ENCODE measurements at regions not wholly inside any gene's neighbourhood (a gene's known extent, or its start where the extent isn't known, plus 50 kb on each side); places are given as distances from the start of the nearest gene placed in this dataset.
A peak's percentile ranks its signal among the peaks of the same experiment; 100 is the strongest.
"Not testable (repeated sequence)": the region's sequence is repeated elsewhere in the genome, so short reads cannot be mapped to it uniquely, and the experiment has no call there.

DNA sequence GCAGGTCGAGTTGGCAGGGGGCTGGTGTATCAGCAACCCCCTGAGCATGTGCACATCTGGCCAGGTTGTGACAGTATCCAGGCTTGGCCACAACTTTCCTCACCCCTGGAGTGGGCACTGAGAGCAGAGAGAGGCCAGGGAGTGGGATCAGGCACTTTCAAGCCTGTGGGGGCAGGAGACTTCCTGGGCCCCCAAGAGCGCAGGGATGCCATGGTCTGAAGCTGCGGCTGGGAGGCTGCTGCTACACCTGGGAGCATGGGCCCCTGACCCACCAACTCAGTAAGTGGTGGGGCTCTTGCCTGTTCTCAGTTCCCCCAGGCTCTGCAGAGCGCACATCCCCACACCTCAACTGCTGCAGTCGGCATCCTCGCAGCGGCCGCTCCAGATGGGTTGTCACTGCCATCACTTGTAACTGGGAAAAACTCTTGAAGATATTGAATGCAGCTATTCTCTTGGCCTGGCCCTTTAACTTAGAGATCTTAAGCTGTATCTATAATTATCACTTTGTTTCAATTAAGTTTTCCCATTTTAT is 245.4 kb upstream of the SLITRK1 start:
- no peak for DNase-seq (ENCODE audit: low read depth)

DNA sequence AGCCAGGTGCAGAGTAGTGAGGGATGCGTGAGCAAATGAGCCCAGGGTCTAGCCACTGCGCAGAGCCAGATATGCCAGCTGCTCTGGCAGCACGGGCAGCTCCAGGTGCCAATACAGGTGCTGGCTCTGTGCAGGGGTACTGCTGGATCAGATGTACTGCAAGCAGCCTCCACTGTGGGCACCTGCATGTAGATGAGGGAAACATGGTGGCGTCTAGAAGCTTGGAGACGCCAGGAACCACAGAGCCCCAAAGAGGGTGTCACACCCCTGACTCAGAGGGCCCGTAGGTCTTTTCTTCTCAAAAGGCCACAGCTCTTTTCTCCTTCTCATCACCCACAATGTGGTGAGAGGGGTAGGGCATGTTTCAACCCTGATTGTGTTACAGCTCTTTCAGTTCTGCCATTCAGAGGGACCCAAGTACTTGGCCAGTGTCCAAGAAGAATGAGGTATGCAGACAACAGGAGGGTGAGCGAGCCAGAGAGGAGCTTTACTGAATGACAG is 244.4 kb upstream of the SLITRK1 start:
- peak; percentile 35 for DNase-seq (ENCODE audit: low read depth)

DNA sequence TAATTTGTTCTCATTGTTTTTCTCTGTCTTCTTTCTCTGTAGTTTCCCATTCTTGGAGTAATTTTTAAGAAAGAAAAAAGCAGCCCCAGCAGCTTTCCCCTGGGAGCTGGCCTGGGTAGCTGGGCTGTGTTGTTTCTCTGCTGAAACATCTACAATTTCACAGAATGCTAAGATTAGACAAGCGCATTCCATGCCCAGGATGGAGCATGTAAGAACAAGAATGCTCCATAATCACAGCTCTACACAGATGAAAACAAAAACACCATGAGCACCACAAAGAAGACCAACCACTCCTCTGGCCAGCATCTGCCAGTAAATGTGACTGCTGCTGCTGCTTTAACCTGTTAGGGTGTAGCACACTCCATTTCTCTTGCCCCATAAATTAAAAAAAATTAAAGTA is 239.2 kb upstream of the SLITRK1 start:
- peak; percentile 64 for DNase-seq (ENCODE audit: low read depth)

DNA sequence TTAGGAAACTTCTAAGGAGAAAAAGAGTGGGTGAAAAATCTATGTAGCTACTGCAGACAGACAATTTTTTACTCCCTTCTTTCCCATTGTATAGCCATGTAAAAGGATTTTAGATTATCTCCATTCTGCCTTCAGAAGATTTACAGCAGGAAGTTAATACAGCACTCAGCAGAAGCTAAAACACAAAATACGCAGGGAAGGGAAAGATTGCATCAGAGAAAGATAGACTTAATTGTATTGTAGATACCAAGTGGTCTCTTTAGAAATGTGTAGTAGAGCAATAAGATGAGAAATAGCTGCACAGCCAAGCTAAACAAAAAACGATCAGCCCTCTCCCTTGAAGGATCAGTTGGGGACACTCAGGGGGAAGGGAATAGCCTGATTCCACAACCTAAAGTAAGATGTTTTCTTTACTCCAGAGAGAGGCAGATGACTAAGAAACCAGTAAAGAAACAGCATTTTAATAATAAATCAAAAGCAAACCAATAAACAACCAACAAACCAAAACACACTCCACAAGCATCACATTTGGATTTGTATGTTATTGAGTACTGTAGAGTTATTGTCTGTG is 236.7 kb upstream of the SLITRK1 start:
- DNase-seq (ENCODE audit: low read depth) = no peak

DNA sequence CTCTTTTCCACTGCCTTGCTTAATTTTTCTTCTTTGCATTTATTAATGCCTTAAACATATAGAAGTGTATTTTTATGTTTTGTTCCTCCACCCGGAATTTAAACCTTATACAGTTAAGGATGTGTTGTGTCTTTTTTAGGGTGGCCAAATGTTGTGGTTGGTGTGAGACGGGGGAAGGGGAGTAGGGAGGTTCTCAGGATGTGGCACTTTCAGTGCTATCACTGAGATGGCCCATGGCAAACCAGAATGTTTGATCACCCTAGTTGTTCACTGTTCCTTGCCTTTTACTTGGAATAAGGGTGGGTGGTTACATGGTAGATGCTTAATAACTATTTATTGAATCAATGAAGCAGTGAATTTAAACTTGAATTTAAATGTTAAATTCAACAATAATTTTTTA is 216.0 kb upstream of the SLITRK1 start:
- no peak for DNase-seq (ENCODE audit: low read depth)

DNA sequence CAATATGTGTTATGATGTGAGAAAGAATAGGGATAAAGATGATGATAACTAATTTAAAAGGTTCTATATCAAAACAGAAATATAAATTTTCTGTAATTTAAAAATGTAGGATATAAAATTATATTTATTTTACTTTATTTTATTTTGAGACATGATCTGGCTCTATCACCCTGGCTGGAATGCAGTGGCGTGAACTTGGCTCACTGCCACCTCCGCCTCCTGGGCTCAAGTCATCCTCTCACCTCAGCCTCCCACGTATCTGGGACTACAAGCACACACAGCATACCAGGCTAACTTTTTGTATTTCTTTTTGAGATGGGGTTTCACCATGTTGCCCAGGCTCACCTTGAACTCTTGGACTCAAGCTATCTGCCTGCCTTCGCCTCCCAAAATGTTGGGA is 214.9 kb upstream of the SLITRK1 start:
- no peak for DNase-seq (ENCODE audit: low read depth)

DNA sequence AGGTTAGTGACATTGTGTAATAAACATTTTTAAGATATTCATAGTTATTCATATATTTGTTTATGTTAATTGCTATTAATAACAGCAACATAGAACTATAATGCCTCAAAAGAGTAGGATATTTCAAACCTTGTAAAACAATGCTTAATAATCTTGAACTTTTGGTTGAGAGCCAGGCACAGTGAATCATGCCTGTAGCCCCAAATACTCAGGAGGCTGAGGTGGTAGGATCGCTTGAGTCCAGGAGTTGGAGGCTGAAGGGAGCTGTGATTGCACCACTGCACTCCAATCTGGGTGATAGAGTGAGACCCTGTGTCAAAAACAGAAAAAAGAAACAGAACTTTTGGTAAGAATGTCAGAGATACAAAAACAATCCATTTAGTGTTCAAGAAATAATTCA is 213.9 kb upstream of the SLITRK1 start:
- peak; percentile 19 for DNase-seq (ENCODE audit: low read depth)

DNA sequence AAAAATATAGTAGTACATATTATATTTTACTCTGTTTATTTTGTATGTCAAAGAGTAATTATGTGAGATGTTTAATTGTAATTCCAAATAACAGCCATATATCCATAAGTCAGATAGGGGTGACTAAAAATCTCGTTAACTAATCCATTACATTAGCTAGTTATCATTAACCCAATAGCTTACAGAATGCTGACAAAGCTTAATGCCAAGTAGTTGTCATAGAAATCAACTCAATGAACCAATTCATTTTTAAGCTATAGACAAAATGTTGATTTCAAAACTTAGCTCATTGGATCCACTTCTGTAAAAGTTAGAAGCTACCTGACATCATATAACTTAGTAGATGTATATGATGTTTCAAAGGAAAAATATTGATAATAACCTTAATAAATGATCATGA is 206.7 kb upstream of the SLITRK1 start:
- DNase-seq (ENCODE audit: low read depth) = no peak

DNA sequence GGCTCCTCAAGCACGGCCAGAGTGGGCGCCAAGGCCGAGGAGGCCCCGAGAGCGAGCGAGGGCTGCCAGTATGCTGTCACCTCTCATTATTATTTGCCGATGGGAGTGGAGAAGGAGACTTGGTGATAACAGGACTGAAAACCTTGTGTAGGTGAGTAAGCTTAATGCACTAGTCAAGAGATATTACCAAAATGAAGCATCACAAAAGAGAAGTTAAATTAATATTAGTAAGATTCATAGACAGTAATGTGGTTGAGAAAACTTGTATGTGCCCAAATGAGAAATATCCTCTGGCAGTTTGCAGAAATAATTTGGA is 204.5 kb upstream of the SLITRK1 start:
- no peak for DNase-seq (ENCODE audit: low read depth)

DNA sequence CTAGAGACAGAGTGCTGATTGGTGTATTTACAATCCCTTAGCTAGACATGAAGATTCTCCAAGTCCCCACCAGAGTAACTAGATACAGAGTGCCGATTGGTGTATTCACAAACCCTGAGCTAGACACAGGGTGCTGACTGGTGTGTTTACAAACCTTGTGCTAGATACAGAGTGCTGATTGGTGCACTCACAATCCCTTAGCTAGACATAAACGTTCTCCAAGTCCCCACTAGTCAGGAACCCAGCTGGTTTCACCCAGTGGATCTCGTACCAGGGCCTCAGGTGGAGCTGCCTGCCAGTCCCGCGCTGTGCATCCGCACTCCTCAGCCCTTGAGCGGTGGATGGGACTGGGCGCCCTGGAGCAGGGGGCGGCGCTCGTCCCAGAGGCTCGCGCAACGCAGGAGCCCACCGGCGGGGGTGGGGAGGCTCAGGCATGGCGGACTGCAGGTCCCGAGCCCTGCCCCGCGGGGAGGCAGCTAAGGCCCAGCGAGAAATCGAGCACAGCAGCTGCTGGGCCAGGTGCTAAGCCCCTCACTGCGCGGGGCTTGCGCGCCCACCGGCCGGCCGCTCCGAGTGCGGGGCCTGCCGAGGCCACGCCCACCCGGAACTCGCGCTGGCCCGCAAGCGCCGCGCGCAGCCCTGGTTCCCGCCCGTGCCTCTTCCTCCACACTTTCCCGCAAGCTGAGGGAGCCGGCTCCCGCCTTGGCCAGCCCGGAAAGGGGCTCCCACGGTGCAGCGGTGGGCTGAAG is 204.0 kb upstream of the SLITRK1 start:
- DNase-seq (ENCODE audit: low read depth) = not testable (repeated sequence)

DNA sequence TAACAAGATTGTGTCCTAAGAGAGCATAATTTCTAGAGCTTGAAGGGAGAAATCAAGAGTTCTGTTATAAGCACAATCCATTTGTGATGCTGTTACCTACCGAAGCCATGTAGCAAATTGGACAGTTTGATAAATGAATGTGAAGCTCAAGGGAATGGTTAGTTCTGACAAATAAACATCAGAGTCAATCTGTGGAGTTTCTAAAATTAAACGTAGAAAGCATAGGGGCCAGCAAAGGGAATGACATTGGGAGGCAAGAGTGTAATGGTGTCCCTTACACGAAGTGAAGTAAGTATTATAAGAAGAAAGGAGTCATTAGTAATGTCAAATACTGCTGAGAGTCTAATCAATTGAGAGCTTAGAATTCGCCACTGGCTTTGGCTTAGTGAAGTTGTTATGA is 200.2 kb upstream of the SLITRK1 start:
- DNase-seq (ENCODE audit: low read depth) = no peak

DNA sequence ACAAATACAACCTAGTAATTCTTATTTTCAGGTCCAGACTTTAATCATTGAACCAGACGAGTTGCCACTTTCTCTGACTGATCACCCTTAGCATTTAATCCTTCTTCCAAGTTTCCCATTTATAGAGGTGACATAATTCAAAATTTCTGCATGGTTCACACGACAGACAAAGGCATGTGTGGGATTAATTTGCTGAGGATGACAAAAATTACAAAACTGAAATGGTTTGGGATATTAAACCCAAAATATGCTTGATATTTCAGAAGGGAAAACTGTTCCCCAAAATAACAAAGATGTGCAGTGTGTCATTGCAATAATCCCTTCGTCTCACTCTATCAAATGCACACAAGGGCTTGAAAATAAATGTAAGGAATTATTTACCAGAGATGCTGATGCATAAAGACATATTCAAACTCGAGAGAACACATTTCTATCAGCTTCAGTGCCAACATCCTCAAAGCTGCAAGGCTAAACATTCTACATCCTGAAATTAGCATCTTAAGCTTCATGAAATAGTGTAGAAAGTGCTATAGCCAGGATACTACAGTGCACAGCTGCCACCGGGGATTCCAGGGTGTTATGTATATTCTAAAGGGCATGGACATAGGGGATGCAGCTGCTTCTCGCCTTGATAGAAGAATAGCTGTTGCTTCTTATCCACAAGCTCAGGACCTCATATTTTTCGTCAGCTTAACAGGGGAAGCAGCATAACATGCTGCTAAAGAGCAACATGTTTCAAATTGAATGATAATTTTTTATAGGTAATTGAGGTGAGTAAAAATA is 198.7 kb upstream of the SLITRK1 start:
- DNase-seq (ENCODE audit: low read depth) = no peak

DNA sequence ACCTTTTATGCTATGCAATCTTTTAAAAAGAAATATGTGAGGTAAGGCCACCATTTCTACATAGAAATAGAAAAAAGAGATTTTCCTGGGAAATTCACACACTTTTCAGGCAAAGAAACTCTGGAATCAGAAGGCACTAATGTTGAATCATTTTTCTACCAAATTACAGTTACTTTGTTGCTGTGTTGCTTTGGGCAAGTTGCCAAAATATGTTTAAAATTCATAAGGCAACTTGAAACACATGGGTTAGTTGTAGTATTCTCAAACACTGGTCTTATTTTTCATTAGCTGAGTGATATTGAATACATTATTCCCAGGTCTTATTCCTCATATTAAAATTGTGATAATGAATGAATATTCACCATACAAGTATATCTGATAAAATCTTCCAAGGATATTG is 195.0 kb upstream of the SLITRK1 start:
- peak; percentile 28 for DNase-seq (ENCODE audit: low read depth)

DNA sequence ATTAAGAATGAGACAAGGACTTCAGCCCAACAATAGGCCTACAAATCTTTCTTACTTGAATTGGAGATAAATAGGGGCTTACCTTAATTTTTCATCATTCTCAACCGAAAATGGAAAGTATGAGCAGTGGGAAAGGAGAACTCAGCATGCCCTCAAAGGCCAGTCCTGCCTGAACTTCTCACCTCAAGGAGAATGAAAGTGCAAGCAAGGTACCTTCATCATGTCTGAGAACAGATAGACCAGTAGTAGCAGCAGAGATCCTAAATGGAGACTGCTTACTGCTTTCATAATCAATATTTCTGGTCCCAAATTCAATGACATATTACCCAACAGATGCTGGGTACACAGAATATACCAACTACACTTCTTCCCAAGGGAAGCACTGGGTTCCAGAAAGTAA is 194.0 kb upstream of the SLITRK1 start:
- no peak for DNase-seq (ENCODE audit: low read depth)

DNA sequence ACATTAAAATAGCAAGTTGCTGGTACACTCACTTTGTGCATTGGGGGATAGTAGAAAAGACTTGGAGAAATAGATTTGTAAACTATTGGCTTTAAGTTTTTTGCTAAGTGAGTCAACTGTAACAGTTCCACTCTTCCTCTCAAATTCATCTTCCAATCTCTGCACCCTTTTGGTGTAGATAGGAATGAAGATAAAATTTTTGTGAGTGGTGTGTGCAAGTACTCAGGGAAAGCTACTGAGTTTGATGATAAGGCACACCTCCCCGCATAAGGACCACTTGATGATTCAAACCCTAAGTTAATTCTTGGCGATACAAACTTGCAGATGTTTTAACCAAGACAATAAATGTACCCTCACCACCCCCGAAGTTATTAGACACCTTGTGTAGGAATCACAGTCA is 168.3 kb upstream of the SLITRK1 start:
- no peak for DNase-seq (ENCODE audit: low read depth)

DNA sequence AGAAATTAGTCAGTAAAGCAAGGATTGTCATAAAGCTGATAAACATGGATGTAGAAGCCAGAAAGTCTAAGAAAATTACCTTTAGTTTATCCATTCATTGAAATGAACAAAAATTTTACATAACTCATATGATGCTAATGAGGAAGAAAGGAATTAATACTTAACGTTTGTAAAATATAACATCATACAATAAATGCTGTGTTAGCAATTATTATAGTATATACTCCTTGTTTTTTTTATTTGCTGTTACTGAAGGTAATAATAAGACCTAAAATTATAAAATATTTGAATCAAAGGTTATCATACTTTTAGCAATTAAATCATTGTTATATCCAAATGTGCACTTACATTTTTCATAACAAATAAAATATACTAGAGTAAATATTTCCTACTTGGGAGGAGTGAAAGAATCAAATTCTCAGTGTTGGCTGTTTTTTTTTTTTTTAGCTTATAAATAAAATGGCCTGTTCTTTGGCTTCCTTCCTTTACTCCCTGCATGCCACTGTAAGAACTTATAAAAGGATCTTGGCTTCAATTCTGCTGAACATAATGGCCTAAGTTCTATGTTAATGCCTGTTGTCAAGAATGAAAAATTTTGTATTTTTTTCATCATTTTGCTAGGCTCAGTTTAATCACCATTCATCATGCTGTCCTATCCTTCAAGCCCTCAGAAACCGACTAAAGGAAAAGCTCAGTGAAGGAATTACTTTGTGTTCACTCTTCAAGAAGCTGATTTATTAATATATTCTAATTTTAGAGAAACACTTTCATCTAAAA is 167.4 kb upstream of the SLITRK1 start:
- no peak for DNase-seq (ENCODE audit: low read depth)

DNA sequence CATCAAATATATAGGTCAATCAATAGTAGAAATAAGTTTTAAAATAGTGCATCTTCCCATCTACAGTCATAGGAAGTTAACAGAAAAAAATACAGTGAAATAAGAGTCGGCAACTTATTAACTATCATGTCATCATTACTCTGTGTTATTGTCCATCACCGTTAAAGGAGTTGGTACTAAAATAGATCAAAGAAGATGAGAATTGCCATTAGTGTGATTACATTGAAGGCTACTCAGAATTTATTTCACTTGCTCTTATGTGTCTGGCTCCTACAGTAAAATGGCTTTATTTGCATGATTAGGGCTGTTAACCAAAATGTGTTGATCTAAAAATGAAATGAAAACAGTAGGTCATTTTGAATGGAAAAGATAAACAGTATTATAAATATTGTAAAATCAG is 162.5 kb upstream of the SLITRK1 start:
- no peak for DNase-seq (ENCODE audit: low read depth)

DNA sequence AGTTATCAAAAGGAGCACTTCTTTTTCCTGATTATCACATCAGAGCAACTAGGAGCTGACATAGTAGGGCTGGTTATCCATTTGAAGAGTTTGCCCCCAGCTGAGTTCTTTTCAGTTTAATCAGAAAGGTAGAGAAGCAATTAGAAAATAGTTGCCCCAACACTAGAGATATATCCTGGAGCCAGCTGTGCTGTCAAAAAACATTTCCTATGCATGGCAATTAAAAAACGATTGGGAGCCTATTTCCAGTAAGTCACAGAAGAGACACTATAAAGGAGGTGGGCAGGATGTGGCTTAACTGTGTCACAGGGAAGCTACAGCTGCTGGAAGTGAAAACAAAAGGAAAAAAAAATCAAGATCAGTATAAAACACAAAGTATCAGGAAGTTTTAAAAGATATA is 155.7 kb upstream of the SLITRK1 start:
- no peak for DNase-seq (ENCODE audit: low read depth)

DNA sequence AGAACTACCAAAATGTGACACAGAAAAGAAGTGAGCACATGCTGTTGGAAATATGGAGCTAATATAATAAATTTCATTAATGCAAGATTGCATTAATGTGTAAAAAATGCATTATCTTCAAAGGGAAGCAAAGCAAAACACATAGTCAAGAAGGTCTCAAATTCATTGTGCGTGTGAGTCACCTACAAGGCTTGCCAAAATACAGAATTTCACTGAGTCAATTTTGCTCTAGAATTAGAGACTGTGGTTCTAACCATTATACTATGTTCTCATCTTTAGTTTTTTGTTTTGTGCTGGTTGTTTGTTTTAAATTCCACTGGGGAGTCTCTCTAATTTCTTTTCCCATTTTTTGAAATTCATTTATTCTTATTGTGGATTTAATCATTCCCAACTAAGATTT is 149.8 kb upstream of the SLITRK1 start:
- DNase-seq (ENCODE audit: low read depth) = no peak

DNA sequence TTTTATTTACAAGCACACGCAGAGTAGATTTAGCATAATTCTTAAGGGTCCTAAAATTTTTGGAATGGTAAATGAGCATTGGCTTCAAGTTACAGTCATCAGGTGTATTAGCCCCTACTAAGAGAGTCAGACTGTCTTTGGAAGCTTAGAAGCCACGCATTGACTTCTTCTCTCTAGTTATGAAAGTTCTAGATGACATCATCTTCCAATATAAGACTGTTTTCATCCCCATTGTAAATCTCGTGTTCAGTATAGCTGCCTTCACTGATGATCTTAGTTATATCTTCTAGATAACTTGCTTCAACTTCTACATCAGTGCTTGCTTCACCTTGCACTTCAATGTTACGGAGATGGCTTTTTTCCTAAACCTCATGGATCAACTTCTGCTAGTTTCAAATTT is 148.8 kb upstream of the SLITRK1 start:
- DNase-seq (ENCODE audit: low read depth) = no peak

DNA sequence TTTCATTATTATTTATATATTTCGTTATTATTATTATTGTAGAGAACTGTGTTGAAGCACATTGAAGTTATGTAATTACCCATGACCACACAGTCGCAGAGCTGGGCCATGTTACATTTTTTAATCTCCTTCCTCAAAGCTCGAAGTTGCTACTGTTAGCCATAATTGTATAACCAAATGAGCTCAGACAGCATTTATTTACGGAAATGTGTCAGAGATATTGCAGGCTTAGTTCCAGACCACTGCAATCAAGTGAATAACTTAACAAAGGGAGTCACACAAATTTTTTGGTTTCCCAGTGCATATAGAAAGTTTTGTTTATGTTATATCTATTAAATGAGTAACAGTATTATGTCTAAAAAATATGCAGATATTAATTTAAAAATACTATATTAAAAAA is 147.1 kb upstream of the SLITRK1 start:
- no peak for DNase-seq (ENCODE audit: low read depth)

DNA sequence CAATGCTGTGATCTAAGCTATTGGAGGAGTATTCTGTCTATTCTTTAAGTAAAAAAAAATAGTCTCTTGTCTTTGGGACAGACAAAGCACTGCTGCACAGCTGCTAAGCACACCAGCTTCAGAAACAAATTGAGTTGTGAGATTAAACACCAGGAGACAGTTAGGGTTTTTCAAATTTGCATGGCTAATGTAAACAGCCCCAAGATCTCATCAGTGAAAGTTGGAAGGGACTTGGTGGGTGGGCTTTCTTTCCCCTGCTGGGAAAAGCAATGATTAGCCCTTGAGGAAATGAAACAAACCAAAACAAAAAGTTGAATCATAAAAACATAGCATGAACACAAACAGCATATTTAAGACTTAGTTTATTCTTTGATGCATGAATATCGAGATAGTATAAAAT is 143.6 kb upstream of the SLITRK1 start:
- DNase-seq (ENCODE audit: low read depth) = no peak
